ENCODE measurements at regions not wholly inside any gene's neighbourhood (a gene's known extent, or its start where the extent isn't known, plus 50 kb on each side); places are given as distances from the start of the nearest gene placed in this dataset.

DNA sequence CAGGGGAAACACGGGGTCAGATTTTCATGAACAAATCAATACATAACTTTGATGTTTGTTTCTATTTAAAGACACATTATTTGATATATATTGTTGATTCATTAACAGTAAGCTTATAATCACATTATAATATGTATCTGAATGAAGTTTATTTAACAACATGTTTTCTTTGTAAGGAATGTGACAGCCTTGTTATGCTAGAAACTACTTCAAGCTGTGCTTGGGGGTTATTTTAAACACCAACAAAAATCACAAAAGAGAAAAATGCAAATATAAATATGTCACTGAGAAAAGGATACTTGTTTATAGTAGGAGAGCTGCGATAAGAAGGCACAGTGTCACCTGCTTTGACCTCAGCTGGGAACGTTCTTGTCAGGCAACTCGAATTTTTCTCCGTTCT, 354.6 kb upstream of the AGA start:
- TF ChIP-seq POLR2A (IDR thresholded peaks at IDR 0.05; ENCODE audit: low read length): no peak
- no peak for TF ChIP-seq GATA1 (IDR thresholded peaks at IDR 0.05; ENCODE audit: low read depth, low read length)

Measured in erythroblast (primary cell).